ENCODE measurements at regions not wholly inside any gene's neighbourhood (a gene's known extent, or its start where the extent isn't known, plus 50 kb on each side); places are given as distances from the start of the nearest gene placed in this dataset.

DNA sequence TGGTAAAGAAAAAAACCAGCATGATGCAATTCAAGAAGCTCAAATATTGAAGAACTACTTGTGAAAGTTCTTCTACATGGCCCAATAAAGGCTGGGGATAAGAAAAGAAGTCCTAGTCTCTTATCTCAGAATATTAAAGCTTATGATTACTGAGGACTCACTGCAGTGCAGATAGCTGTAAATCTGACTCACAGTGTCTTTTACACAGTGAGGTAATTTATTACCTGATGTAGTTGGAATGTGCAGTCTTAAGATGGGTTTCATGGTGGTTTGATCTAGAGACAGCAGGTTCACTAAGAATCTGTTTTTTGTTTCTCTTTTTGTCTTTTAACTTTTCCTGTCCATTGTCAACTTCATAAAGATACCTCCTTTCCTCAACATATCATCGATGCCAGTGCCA, 484.0 kb upstream of the MAP2 start:
- TF ChIP-seq, protein P1, sequence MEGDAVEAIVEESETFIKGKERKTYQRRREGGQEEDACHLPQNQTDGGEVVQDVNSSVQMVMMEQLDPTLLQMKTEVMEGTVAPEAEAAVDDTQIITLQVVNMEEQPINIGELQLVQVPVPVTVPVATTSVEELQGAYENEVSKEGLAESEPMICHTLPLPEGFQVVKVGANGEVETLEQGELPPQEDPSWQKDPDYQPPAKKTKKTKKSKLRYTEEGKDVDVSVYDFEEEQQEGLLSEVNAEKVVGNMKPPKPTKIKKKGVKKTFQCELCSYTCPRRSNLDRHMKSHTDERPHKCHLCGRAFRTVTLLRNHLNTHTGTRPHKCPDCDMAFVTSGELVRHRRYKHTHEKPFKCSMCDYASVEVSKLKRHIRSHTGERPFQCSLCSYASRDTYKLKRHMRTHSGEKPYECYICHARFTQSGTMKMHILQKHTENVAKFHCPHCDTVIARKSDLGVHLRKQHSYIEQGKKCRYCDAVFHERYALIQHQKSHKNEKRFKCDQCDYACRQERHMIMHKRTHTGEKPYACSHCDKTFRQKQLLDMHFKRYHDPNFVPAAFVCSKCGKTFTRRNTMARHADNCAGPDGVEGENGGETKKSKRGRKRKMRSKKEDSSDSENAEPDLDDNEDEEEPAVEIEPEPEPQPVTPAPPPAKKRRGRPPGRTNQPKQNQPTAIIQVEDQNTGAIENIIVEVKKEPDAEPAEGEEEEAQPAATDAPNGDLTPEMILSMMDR (conservative IDR thresholded peaks at IDR 0.05): no peak
- TF ChIP-seq EZH2 (IDR thresholded peaks at IDR 0.05; ENCODE audit: low read depth): no peak
